GM18507 (cell line): ENCODE measurements at regions not wholly inside any gene's neighbourhood (a gene's known extent, or its start where the extent isn't known, plus 50 kb on each side); places are given as distances from the start of the nearest gene placed in this dataset.
"Not testable (repeated sequence)": the region's sequence is repeated elsewhere in the genome, so short reads cannot be mapped to it uniquely, and the experiment has no call there.

Experiments used
- DNase-seq: peaks from one replicate; pipeline ENCODE4 v3.0.0; 2011; ENCODE audit warnings: low read depth; ENCODE audit not compliant: insufficient read length; ENCODE audit errors: extremely low spot score
- FAIRE-seq: peaks from 2 replicates; lab custom pipeline; 2011; peaks lifted over from hg19 to GRCh38; lab: Jason Lieb, UNC

DNA sequence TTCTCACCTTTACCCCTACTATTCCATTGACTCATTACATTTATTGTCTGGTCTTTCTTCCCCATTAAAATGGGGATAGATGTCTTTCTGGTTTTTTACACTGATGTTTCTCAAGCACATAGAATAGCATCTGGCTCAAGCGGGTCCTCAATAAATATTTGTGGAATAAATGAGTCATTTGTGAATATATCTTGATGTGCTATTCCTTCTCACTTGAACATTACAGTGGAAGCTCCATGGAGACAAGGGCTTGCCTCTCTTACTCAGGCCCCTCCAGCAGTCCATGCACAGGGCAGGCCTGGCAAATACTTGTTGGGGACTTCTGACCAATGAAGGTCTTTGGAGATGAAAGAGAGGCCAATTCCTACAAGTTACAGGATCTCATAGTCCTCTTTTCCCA, 151.7 kb upstream of the TAS2R1 start:
- DNase-seq (no peak), FAIRE-seq (no peak)

DNA sequence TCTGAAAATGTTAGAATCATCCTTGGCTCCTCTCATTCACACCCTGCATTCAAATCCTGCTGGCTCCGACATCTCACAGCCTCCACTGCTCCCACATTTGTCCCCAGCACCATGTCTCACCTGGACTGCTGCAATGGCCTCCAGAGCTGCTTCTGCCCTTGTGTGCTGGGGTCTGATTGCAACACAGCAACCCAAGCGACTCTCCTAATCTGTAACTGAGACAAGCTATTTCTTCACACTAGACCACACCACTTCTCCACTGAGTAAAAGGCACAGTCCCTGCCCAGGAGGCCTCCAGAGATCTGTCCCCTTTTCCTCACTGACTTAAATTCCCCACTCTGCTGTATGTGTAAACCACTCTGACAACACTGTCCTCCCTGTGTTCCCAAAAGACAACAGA, 151.1 kb upstream of the TAS2R1 start:
- no peak for FAIRE-seq

DNA sequence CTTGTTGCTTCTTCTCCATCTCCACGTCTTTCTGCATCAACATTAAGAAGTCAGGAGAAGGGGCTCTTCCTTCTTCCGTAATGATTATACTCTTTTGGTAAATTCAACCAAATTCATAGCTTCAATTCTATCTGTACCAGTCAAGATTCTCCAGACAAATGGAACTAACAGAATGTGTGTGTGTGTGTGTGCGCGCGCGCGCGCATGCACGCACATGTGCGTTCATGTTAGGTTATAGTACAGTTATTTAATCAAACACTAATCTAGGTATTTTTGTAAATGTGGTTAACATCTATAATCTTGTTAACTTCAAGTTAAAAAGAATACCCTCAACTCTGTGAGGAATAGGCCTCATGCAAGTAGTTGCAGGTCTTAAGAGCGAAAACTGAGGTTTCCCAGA, 150.3 kb upstream of the TAS2R1 start:
- no peak for DNase-seq
- FAIRE-seq = no peak

More for the DNA sequence above, 151.1 kb upstream of the TAS2R1 start:
- DNase-seq = no peak

DNA sequence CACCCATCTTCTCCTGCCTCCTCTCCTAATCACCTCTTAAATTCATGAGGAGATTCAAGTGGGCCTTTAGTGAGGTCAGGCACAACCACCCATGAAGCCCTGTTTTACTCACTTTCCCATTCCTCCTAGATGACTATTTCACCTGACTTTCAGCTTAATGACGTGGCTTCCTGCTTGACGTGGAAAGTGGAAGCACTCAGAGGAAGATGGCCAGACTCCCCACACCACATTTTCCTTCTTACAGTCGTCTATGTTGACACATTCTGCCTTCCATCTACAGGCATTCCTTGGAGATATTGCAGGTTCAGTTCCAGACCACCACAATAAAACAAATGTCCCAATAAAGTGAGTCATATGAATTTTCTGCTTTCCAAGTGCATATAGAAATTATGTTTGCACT, 146.4 kb upstream of the TAS2R1 start:
- FAIRE-seq (no peak), DNase-seq (no peak)

DNA sequence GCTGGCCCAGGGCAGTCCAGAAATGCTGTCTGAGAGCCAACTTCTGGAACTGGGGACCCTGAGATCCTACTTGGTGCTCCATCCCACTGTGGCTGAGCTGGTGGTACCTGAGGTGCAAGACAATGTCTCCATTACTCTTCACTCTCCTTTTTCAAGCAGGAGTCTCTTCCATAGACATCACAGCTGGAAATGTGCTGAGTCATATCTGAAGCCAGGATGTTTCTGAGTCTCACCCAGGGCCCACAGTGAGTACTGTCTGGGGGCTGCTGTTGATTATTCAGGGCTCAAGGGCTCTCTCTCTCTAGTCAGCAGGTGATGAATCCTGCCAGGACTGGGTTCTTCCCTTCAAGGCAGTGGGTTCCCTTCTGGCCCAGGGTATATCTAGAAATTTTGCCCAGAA, 145.2 kb upstream of the TAS2R1 start:
- DNase-seq (no peak), FAIRE-seq (no peak)

DNA sequence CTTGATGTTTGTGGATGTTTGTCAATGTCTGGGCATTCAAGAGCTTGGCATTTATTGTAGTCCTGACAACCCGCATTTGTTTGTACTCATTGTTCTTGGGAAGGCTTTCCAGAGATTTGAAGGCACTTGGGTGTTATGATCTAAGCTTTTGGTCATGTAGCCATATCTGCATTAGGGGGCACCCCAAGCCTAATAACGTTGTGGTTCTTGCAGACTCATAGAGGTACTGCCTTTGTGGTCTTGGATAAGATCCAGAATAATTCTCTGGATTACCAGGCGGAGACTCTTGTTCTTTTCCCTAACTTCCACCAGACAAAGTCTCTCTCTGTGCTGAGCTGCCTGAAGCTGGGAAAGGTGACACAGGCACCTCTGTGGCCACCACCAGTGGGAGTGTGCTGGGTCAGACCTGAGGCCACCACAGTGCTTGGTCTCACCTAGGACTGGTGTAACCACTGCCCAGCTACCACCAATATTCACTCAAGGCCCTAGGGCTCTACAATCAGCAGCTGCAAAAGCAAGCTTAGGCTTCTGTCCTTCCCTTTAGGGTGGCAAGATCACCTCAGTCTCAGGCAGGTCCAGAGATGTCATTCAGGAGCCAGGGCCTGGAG, 144.4 kb upstream of the TAS2R1 start:
- FAIRE-seq = no peak
- DNase-seq = no peak

DNA sequence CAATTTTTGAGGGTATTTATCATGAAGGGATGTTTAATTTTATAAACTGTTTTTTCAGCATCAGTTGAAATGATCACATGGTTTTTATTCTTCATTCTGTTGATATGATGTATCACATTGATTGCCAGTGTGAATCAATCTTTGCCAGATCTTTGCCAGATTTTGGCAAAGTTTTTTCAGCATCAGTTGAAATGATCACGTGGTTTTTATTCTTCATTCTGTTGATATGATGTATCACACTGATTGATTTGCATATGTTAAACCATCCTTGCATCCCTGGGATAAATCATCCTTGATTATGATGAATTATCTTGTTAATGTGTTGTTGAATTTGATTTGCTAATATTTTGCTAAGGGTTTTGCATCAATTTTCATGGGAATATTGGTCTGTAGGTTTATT, 140.9 kb upstream of the TAS2R1 start:
- FAIRE-seq (no peak), DNase-seq (no peak)

DNA sequence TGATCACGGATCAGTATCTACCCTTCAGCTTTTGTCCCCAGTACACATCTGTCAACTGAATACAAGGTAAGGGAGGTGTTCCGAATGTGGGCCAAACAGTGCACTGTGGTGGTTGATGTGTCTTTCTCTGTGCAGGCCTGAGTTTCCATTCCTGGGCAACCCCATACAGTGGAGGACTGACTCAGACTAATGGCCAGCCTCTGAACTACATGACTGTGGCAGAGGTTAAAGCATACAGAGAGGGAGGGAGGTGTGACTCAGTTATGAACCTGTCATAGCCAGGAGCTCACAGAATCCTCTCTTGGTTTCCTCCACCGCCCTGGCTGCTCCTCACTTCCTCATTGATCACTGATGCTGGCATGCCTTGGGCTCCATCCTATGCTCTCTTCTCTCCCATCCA, 136.4 kb upstream of the TAS2R1 start:
- FAIRE-seq (no peak), DNase-seq (no peak)

DNA sequence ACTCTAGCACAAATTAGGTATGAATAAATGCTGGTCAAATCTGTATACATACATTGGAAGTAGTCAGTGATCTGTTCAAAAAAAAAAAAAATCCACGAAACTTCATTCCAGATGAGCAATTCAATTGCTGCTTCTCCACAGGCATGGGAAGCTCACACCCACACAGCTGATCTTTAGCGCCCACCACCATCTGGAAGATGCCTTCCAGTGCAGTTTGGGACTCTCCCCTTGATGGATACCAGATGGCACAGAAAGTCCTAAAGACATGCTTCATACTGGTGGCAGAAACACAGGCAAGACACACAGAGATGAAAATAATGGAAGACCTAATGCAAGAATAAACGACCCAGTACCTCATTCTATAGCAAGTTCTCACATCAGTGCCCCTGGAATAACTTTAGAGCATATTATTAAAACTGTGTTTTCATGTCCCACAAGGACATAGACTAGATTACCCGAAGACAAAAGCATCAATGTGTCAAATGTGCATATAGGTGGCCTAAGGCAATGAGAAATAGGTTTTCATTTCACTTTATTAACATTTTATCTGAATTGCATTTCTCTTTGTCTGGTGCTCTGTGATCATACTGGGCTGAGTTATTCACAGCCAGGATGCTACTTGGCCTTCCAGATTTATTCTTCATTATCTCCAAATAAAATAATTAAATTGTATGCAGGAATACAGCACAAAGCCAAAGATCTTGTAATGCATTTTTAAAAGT, 135.4 kb upstream of the TAS2R1 start:
- DNase-seq (no peak), FAIRE-seq (no peak)

DNA sequence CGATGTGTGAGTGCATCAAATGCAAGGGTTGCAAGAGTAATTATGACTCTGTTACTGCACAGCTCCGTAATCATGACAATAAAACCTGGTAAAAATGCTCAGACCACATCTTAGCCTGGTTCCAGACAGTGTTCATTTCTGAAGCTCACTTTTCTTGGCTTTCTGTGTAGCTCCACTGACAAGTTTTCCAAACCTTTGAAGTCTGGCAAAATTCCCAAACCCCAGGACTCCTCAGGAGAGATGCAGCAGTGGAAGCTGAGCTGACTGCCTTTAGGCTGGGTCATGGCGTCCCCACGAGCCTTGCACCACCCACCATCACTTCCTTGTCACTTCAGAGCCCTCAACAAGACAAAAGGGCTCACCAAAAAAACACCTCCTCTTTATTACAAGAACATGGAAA, 131.6 kb upstream of the TAS2R1 start:
- DNase-seq (no peak), FAIRE-seq (no peak)

DNA sequence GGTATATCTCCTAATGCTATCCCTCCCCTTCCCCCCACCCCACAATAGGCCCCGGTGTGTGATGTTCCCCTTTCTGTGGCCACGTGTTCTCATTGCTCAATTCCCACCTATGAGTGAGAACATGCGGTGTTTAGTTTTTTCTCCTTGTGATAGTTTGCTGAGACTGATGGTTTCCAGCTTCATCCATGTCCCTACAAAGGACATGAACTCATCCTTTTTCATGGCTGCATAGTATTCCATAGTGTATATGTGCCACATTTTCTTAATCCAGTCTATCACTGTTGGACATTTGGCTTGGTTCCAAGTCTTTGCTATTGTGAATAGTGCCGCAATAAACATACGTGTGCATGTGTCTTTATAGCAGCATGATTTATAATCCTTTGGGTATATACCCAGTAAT, 122.5 kb upstream of the TAS2R1 start:
- not testable (repeated sequence) for DNase-seq, FAIRE-seq

DNA sequence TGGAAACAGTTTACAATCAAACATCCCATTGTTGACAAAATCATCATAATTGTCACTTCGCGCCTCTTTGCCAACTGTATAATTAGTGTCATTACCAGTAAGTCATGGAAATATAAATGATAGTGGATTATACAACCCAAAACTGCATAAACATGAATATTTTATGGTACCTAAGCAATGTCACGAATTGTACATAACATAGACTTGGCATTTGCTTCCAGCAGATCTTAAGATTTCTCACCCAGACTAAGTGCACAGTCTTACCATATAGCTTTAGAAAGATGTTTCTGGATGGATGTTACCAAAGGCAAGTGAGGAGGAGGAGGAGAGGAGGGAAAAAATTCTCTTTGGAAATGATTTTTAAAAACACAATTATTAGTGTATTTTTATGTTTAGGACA, 113.4 kb upstream of the TAS2R1 start:
- FAIRE-seq = no peak
- no peak for DNase-seq

DNA sequence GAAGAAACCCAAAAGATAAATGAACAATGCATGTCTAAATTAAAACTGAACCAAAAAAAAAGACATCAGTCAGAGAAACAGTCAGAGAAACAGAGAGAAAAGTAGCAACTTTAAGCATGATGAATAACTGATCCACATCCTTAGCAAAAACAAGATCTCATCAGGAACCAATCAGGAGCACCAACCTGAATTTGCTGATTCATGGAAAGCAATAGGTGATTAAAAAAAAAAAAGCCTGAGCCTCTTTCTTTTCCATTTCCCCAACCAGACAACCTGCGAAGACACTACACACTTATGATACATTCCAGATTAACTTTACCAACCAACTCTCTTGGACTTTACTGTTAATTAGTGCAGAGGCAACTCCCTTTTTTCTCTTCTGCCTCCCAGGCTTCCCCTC, 112.7 kb upstream of the TAS2R1 start:
- DNase-seq (no peak), FAIRE-seq (no peak)

DNA sequence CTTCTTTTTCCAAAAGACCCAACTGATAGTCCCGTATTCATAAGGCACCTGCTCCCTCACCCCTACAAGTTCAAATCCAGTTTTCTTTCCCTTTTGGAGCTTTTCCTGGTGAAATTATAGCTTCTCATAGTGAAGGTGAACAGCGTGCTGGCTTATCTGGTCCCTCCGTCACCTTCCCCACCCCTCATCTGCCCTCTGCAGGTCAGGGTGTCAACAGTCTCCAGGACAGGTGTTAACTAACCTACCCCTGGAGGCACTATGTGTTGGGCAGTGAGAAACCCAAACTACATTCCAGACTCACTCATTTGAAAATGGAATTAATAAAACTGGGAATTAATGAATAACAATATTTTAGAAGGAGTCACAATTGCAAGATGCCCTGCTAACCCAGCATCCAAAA, 109.0 kb upstream of the TAS2R1 start:
- FAIRE-seq (no peak), DNase-seq (no peak)

DNA sequence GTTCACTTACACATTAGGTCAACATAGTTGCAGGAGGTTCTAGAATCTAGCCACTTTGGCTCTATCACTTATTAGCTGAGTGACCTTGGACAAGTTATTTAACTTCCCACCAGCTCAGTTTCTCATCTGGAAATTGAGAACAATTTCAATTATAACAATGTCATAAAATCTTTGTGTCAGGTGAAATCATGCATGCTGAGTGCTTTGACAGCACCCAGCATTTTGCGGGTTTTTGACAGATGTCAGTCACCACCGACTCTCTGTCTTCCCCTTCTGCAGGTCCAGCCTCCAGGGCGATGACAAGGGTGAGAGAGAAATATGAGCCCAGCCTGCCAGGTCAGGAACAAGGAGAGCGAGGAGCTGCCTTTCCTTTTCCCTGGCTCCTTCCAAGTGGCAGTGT, 107.1 kb upstream of the TAS2R1 start:
- no peak for DNase-seq
- no peak for FAIRE-seq

DNA sequence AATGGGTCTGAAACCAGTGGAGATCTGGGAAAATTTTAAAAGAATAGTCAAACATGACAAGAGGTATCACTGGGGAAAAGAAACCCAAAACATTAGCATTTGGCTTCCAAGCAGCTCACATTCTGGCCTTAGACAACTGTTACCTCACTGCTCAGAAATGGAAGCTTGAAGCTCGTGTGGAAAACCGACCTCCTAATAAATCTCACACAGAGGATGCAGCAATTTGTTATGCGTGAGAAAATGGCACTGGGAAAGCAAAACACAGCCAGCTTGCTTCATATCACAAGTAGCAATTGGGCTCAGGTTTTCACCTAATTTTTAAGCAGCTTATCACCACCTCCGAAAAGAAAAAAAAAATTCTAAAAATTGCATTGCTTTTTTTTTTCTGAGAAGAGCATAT, 103.3 kb upstream of the TAS2R1 start:
- no peak for DNase-seq
- no peak for FAIRE-seq

DNA sequence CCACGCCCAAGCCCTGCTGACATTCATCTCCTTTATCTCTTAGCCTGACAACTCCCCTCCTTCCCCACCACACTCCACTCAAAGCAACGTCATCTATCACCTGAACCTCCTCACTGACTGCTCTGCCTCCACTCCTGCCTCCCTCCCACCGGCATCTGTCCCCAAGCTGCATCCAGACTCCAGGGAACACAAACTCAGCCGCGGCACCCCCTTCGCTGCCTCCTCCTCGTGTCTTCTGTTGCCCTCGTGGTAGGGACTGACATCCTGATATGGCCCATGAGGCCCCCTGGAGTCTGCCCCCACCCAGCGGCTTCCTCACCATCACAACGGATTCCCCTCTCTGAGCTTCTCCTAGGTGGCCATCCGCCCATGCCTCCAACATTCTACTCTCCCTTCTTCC, 101.0 kb upstream of the TAS2R1 start:
- FAIRE-seq (no peak), DNase-seq (no peak)

DNA sequence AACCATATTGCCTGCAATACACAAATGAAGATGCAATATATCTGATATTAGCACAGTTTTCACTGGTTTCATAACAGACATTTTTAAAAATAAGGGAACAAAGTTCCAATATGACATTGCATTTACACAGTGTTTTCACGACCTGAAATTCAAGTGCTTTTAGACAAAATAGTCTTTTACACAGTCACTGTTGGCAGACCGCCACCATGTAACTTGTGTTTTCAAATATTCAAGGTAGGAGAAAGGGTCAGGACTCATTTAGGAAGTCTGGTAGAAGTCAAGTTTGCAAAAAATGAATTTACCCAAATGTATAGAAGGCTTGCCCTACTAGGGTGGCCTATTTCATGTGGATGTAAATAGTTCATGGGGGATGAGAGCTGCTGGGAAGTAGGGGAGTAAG, 98.1 kb upstream of the TAS2R1 start:
- DNase-seq (no peak), FAIRE-seq (no peak)

DNA sequence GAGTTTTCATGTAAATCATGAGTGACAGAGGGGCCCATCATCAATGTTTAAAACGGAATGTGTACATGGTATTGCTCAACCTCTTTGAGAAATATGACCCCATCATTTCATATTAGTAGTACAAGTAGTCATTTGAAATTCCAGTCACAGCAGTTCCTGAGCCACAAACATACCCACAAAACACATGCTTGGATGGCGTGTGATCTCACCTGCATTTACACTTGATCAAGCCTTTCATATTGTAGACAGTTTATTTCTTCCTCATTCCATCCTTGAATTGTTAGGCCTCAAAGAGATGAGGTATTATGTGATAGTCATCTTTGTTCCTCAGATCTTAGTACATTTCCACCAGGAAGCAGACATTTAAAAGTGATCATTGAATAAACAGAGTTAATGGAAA, 96.8 kb upstream of the TAS2R1 start:
- no peak for FAIRE-seq

DNA sequence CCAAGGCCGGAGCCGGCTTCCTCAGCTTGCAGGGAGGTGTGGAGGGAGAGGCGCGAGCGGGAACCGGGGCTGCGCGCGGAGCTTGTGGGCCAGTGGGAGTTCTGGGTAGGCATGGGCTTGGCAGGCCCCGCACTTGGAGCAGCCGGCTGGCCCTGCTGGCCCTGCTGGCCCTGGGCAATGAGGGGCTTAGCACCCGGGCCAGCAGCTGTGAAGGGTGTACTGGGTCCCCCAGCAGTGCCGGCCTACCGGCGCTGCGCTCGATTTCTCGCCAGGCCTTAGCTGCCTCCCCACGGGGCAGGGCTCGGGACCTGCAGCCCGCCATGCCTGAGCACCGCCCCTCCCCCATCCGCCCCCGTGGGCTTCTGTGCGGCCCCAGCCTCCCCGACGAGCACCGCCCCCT, 95.1 kb upstream of the TAS2R1 start:
- not testable (repeated sequence) for FAIRE-seq

More for the DNA sequence above, 96.8 kb upstream of the TAS2R1 start:
- DNase-seq = no peak

DNA sequence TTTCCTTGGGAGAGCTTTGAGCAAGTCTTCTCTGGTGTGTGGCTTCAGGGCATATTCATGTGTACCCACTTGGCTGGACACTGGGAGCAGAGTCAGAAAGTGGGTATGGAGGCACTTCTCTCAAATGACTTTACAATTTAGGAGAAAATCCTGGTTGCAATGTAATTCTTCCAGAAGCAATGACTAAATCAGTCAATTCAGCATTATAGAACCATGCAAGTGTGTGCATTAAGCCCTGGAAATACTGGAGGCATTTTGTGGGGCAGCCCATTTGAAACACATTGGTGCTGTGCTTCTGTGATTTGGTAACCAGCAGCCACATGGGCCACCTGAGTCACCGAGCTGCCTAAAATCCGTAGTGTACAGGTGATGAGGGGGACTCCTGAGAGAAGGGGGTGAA, 94.6 kb upstream of the TAS2R1 start:
- FAIRE-seq = no peak

More for the DNA sequence above, 95.1 kb upstream of the TAS2R1 start:
- DNase-seq = not testable (repeated sequence)

More for the DNA sequence above, 94.6 kb upstream of the TAS2R1 start:
- DNase-seq = no peak
